ENCODE measurements at regions not wholly inside any gene's neighbourhood (a gene's known extent, or its start where the extent isn't known, plus 50 kb on each side); places are given as distances from the start of the nearest gene placed in this dataset.
"Not testable (repeated sequence)": the region's sequence is repeated elsewhere in the genome, so short reads cannot be mapped to it uniquely, and the experiment has no call there.

DNA sequence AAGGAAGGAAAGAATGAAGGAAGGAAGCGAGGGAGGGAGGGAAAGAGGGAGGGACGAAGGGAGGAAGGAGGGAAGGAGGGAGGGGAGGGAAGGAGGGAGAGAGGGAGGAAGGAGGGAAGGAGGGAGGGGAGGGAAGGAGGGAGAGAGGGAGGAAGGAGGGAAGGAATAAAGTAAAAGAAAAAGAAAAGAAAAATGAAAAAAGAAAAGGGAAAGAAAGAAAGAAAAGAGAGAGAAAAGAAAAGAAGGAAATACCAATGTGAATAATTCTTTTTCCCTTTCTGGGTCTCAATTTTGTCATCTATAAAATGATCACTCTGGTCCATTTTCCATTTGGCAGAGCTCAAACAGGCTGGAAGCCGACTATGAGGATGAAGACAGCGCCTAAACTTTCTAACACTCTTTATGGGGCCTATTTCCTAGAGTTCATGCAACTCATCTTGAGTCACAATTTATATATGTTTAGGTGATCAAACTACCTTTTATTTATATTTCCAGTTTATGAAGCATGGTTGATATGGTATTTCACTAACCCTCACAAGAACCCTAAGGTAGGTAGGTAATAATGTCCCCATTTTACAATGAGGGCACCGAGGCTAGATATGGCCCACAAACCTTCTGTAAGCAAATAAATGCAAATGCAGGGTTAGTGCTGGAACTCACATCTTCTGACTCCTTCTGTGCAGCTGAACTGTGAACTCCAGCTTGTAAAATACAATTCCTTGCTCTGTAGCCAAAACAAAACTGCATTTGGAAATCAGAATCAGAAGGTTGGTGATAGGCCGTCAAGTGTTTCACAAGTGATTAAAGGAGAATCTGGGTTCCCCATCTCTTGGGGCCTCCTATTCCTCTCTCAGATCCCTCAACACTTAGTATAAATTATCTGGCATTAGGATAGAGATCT lies 434.3 kb downstream of the ETS1 start:
- DNase-seq: no peak

DNA sequence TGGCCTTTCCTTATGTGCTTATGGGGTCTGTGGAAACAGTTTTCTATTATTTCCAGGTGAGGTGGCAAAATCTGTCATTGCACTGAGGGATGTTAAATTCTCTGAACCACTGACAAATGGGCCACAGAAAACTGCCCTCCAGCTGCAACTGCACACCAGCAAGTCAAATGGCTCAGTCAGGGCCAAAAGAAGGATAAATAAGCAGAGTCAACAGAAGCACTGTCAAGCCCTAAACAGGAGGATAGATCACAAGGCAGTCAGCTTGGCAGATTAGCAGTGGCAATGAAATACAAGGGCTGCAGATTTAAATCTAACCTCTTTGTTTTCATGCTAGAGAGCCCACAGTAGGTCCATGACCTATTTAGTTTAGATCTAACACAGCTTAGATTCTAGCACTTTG lies 435.6 kb downstream of the ETS1 start:
- DNase-seq: no peak

DNA sequence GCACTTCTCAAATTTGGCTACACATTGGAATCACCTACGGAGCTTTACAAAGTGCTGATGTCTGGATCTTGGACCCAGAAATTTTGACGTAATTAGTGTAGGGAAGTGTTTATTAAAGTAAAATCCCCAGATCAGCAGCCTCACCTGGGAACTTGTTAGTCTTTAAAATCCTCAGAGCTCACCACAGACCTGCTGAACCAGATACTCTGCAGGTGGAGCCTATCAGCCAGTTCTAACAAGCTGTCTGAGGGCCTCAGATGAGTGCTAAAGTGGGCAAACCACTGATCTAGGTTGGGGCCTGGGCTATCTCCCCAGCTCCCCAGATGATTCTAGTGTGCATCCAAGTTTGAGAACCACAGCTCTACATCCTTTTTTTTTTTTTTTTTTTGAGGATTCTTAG lies 436.0 kb downstream of the ETS1 start:
- no peak for DNase-seq

DNA sequence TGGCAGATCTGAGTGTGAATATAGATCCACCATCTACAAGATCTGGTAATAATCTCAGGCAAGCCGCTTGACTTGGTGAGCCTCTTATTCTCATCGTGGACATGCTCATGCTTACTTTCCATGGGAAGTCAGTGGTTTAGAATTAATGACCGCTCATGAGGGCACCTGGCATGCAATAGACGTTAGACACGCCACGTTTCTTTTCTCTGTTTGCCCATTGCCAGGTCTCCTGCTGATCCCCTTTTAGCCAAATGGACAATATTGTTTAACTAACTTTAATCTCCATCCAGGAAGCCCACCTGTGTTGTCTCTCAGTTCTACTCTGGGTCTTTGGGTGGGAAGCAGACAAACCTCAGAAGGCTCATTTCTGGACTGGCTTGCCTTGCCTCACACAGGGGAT lies 439.1 kb downstream of the ETS1 start:
- no peak for DNase-seq

DNA sequence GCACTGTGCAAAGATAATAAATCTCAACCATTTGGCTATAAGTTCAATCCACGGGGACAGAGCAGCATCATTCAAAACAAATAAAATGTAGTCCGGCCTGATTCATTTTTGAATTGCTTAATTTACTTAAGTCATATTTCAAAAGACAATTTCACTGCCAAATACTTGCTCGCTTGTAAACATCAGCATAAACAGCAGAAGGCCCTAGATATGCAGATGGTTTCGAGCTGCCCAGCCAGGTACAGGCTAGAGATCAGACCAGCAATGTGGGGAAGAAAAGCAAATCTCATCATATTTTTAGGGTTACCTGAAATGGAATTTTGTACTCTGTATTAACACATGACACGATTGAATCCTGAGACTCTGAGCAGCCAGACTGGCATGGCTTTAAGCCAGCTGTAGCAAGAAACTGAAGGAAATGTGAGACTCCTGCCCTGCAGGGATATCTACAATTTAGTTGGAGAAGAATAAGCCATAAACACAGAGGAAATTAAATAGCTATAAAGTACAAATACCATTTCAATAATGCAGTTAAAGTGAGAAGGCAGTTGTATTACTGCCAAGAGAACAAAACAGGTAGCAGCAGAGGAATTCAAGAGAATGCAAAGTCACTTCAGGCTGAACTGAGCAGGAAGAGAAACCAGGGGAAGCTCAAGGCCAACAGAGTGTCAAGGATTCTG lies 440.3 kb downstream of the ETS1 start:
- DNase-seq: no peak

GRCh38 chr11:128140293-128140692 lies 447.1 kb downstream of the ETS1 start:
- DNase-seq: not testable (repeated sequence)

DNA sequence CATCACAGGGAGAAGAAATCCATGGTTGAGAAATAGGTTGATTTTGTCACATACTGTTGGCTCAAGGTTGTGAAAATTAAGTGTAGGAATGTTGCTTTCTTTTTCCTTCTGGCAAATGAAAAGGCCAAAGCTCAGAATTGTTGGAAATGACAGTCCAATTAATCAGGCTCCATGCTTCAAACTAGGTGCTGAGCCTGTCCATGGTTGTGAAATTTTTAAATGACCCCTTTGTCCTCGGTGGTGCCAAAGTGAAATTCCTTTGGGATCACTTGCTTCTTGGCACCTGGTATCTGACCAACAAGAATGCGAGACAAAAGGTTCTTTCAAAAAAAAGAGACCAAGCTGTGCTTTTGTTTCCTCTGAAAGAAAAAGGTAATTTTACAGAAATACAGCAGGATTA lies 451.9 kb downstream of the ETS1 start:
- DNase-seq: no peak

- no peak for DNase-seq
Observed at GRCh38 chr11:128133501-128133900, 453.9 kb downstream of the ETS1 start.

DNA sequence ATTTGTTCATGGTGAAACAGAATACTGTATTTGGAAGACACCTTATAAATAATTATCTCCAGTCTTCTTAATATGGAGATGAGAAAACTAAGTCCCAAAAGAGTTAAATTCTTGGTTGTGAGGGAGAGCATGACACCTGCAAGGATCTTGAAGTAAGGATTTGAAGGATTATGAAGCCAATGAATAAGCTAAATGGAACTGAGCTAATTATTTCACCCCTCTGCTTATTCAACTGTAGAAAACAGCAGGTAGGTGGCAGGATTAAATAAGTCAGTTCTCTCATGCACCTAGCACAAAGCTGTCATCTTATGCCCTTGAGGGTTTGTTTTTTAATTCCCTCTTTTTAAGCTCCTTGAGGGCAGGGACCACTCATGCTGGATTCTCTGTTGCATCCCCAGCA lies 457.3 kb downstream of the ETS1 start:
- DNase-seq: no peak

GRCh38 chr11:128125723-128126122 lies 461.6 kb downstream of the ETS1 start:
- DNase-seq: no peak

DNA sequence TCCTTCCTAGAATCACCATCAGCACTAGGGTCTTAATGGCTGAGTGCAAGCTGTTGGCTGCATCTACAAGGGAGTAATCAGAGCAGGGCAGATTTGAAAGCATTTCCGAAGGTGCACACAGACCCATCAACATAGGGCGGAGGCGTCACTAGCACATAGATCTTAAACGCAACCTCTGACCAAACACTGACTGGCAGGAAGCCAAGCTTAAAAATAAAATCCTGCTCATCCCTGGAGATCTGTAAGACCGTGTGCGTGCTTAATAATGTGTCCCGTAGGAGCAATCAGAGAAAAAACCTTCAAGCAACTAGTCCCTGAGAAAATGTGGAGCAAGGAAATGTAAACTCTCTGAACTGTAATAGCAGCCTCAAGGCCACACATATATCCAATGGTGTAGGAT lies 470.5 kb downstream of the ETS1 start:
- DNase-seq: no peak

DNA sequence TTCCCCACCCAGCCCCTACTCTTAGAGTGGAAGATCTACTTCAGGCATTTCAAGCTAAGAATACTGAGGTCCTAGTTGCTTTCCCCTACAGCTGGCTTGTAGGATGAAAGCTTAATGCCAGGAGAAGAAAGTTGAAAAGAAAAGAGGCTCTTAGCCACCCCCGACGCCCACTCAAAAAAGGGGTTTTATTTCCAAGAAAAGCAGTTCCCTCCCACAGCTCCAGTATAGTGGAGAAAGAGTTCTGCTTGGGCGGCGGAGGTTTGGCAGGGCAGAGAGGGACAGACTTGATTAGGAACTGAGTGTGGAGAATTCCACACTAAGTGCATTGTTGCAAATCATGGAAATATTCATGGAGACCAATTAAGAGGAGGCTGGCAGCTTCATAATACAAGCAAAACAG lies 470.9 kb downstream of the ETS1 start:
- no peak for DNase-seq

GRCh38 chr11:128105950-128106349 lies 481.4 kb downstream of the ETS1 start:
- DNase-seq: no peak

- DNase-seq: no peak
Observed at GRCh38 chr11:128105511-128105910, 481.8 kb downstream of the ETS1 start.

- no peak for DNase-seq
Observed at GRCh38 chr11:128103278-128103873, 484.0 kb downstream of the ETS1 start.

- no peak for DNase-seq
Observed at GRCh38 chr11:128098781-128099180, 488.6 kb downstream of the ETS1 start.

- no peak for DNase-seq
Observed at GRCh38 chr11:128095466-128095981, 491.8 kb downstream of the ETS1 start.

- no peak for DNase-seq
Observed at GRCh38 chr11:128093689-128094088, 493.7 kb downstream of the ETS1 start.

GRCh38 chr11:128089962-128090361 lies 497.4 kb downstream of the ETS1 start:
- DNase-seq: no peak

DNA sequence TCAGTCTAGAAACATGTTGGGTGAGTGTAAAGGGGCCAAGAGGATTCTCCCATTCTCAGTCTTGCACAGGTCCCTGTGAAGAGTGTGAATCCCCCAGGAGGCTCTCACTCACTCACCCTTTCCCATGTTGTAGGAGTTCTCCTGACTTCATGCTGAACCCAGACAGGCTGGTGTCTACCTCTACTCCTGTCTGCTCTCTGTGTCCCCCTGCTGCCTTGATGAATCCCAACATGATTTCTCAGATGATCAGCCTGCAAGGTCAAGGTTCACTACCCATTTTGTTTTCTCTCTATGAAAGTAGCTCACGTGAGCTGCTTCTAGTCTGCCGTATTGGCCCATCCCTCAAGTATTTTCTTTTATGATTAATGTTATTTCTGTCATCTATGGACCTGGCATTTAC lies 500.6 kb downstream of the ETS1 start:
- no peak for DNase-seq

DNA sequence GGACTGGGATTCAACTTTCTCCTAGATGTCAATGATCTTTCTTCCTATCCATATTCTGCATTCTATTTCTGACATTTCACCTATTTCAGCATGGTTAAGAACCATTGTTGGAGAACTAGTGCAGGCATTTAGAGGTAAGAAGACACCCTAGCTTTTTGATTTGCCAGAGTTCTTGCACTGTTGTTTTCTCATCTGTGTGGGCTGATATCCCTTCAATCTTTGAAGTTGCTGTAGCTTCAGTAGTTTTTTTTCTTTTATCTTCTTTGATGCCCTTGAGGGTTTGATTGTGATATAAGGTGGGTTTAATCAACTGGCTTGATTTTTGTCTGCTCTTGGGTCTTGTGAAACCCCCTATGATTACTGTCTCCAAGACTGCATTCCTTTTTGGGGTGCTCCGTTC lies 502.1 kb downstream of the ETS1 start:
- DNase-seq: no peak

- no peak for DNase-seq
Observed at GRCh38 chr11:128082574-128082973, 504.8 kb downstream of the ETS1 start.

GRCh38 chr11:128069665-128070064 lies 517.7 kb downstream of the ETS1 start:
- DNase-seq: no peak

DNA sequence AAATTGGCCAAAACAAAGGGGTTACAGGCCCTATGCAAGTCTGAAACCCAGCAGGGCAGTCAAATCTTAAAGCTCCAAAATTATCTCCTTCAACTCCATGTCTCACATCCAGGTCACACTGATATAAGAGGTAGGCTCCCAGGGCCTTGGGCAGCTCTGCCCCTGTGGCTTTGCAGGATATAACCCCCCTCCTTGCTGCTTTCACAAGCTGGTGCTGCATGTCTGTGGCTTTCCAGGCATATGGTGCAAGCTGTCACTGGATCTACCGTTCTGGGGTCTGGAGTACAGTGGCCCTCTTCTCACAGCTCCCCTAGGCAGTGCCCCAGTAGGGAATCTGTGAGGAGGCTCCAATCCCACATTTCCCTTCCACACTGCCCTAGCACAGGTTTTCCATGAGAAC lies 519.6 kb downstream of the ETS1 start:
- no peak for DNase-seq

All from OCI-M1 (cell line).